Activated CD8-positive, alpha-beta memory T cell treated with anti-CD3 and anti-CD28 coated beads, Interleukin-2, amount 50 U/mL, for 48 hours (primary cell): ENCODE measurements at regions not wholly inside any gene's neighbourhood (a gene's known extent, or its start where the extent isn't known, plus 50 kb on each side); places are given as distances from the start of the nearest gene placed in this dataset.

Source experiments
- DNase-seq: peaks from one replicate; pipeline ENCODE4 v3.0.0-alpha.2; 2020

- no peak for DNase-seq
These were observed 355.6 kb downstream of the PRDM2 start for GRCh38 chr1:14055442-14056223.

GRCh38 chr1:14057640-14058039 is 357.7 kb downstream of the PRDM2 start:
- DNase-seq: no peak

- no peak for DNase-seq
These were observed 361.2 kb downstream of the PRDM2 start for GRCh38 chr1:14061204-14061603.

GRCh38 chr1:14061722-14062121 is 361.7 kb downstream of the PRDM2 start:
- no peak for DNase-seq

GRCh38 chr1:14062669-14063068 is 362.7 kb downstream of the PRDM2 start:
- no peak for DNase-seq

- no peak for DNase-seq
These were observed 364.9 kb downstream of the PRDM2 start for GRCh38 chr1:14064649-14065442.

GRCh38 chr1:14065486-14065885 is 365.5 kb downstream of the PRDM2 start:
- DNase-seq: no peak

GRCh38 chr1:14067036-14067435 is 367.0 kb downstream of the PRDM2 start:
- DNase-seq: no peak

- DNase-seq: no peak
These were observed 367.7 kb downstream of the PRDM2 start for GRCh38 chr1:14067711-14068110.

- no peak for DNase-seq
These were observed 371.6 kb downstream of the PRDM2 start for GRCh38 chr1:14071581-14071980.

- no peak for DNase-seq
These were observed 380.7 kb downstream of the PRDM2 start for GRCh38 chr1:14080653-14081052.

- DNase-seq: no peak
These were observed 382.3 kb downstream of the PRDM2 start for GRCh38 chr1:14082331-14082730.

- DNase-seq: no peak
These were observed 383.3 kb downstream of the PRDM2 start for GRCh38 chr1:14083277-14083676.

GRCh38 chr1:14083706-14084105 is 383.7 kb downstream of the PRDM2 start:
- no peak for DNase-seq

GRCh38 chr1:14090062-14090461 is 390.1 kb downstream of the PRDM2 start:
- DNase-seq: no peak

- DNase-seq: no peak
These were observed 390.5 kb downstream of the PRDM2 start for GRCh38 chr1:14090531-14090930.

GRCh38 chr1:14094611-14095400 is 394.8 kb downstream of the PRDM2 start:
- no peak for DNase-seq

- no peak for DNase-seq
These were observed 398.4 kb downstream of the PRDM2 start for GRCh38 chr1:14098294-14098913.

- no peak for DNase-seq
These were observed 400.5 kb downstream of the PRDM2 start for GRCh38 chr1:14100444-14100843.

GRCh38 chr1:14100919-14101318 is 400.9 kb downstream of the PRDM2 start:
- no peak for DNase-seq

- DNase-seq: no peak
These were observed 402.2 kb downstream of the PRDM2 start for GRCh38 chr1:14102180-14102579.

GRCh38 chr1:14103878-14104430 is 404.0 kb downstream of the PRDM2 start:
- no peak for DNase-seq

GRCh38 chr1:14106126-14106525 is 406.1 kb downstream of the PRDM2 start:
- DNase-seq: no peak
